KMS-11 (cell line): ENCODE measurements at regions not wholly inside any gene's neighbourhood (a gene's known extent, or its start where the extent isn't known, plus 50 kb on each side); places are given as distances from the start of the nearest gene placed in this dataset.

Source experiments
- H2AFZ ChIP-seq: fragments of 200-600 bp; sonication (generic); 2 replicates; pipeline ENCODE4 v1.6.1; 2016; ENCODE audit warnings: antibody characterized with exemption, mixed run types, low read depth
- H3K27ac ChIP-seq: fragments of 200-600 bp; sonication (generic); 2 replicates; pipeline ENCODE4 v1.6.1; 2016; ENCODE audit warnings: mild to moderate bottlenecking, mixed run types
- H3K27me3 ChIP-seq: fragments of 200-600 bp; sonication (generic); 2 replicates; pipeline ENCODE4 v1.6.1; 2017; ENCODE audit warnings: mild to moderate bottlenecking, low read depth, mixed run types, moderate library complexity; ENCODE audit not compliant: insufficient read depth
- H3K36me3 ChIP-seq: fragments of 200-600 bp; sonication (generic); 2 replicates; pipeline ENCODE4 v1.6.1; 2017; ENCODE audit warnings: mild to moderate bottlenecking, mixed run types; ENCODE audit not compliant: insufficient read depth
- H3K4me1 ChIP-seq: fragments of 200-600 bp; sonication (generic); 2 replicates; pipeline ENCODE4 v1.6.1; 2016; ENCODE audit warnings: mild to moderate bottlenecking, low read depth, mixed run types; ENCODE audit not compliant: poor library complexity, severe bottlenecking
- H3K4me2 ChIP-seq: fragments of 200-600 bp; sonication (generic); 2 replicates; pipeline ENCODE4 v1.7.0; 2016; ENCODE audit warnings: mild to moderate bottlenecking, mixed run types
- H3K4me3 ChIP-seq: fragments of 200-600 bp; sonication (generic); IDR thresholded peaks from 2 replicates; pipeline ENCODE4 v1.6.1; 2017; ENCODE audit warnings: low read depth, low read length, mixed read lengths; ENCODE audit not compliant: insufficient read depth
- H3K79me2 ChIP-seq: fragments of 200-600 bp; sonication (generic); 2 replicates; pipeline ENCODE4 v1.6.1; 2016; ENCODE audit warnings: low read depth, mixed run types; ENCODE audit not compliant: insufficient read depth
- H3K9ac ChIP-seq: fragments of 200-600 bp; sonication (generic); 2 replicates; pipeline ENCODE4 v1.6.1; 2016; ENCODE audit warnings: mild to moderate bottlenecking, mixed run types
- H4K20me1 ChIP-seq: fragments of 200-600 bp; sonication (generic); 2 replicates; pipeline ENCODE4 v1.6.1; 2016; ENCODE audit warnings: mild to moderate bottlenecking, mixed run types; ENCODE audit not compliant: insufficient read depth
- CTCF ChIP-seq: fragments of 200-600 bp; sonication (generic); conservative IDR thresholded peaks from 2 replicates; pipeline ENCODE4 v1.6.1; 2017; ENCODE audit warnings: low read depth, mild to moderate bottlenecking, antibody characterized with exemption, low read length, moderate library complexity, mixed read lengths

DNA sequence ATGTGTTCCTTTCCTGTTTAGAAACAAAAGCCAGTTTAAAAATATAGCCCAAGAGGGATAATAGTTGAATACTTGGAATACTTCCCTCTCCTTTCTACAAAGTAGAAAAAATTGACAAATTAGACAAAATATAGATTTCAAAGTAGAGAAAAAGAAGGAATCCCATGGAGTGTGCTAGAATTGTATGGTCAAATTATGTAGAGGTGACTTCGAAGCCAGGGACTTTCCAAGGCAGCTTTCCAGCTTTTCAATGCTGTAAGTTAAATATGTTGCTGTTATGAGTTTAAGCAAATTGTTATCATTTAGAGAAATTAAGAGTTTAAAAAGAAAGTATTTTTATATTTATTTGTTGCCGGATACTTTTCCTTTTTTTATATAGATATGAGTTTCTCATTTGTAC, 415.5 kb upstream of the OPRM1 start:
- no peaks in the 10 kb centered on the region for H3K79me2 ChIP-seq
- no peaks in the 10 kb centered on the region for H3K36me3 ChIP-seq

GRCh38 chr6:153621491-153621890, 417.5 kb upstream of the OPRM1 start:
- Histone ChIP-seq H2AFZ (no peak overlapping the region), H3K4me3 (no peak overlapping the region), H3K4me2 (no peak overlapping the region), H4K20me1 (no peaks in the 10 kb centered on the region), H3K27me3 (no peaks in the 10 kb centered on the region), H3K4me1 (no peaks in the 10 kb centered on the region), H3K36me3 (no peaks in the 10 kb centered on the region), H3K79me2 (no peaks in the 10 kb centered on the region), H3K27ac (no peak overlapping the region), H3K9ac (no peak overlapping the region)
- no peak for TF ChIP-seq CTCF

More for the DNA sequence above, 415.5 kb upstream of the OPRM1 start:
- no peak overlapping the region for H3K4me2 ChIP-seq
- TF ChIP-seq CTCF = no peak
- no peak overlapping the region for H3K9ac ChIP-seq
- no peak overlapping the region for H3K27ac ChIP-seq
- no peaks in the 10 kb centered on the region for H3K4me1 ChIP-seq
- no peaks in the 10 kb centered on the region for H3K27me3 ChIP-seq
- no peak overlapping the region for H3K4me3 ChIP-seq
- H4K20me1 ChIP-seq = no peaks in the 10 kb centered on the region
- no peak overlapping the region for H2AFZ ChIP-seq

- Histone ChIP-seq H3K27ac (no peak overlapping the region), H3K4me1 (no peaks in the 10 kb centered on the region)
- no peak for TF ChIP-seq CTCF
These were observed 418.0 kb upstream of the OPRM1 start for GRCh38 chr6:153621070-153621469.

GRCh38 chr6:153618371-153619322, 420.4 kb upstream of the OPRM1 start:
- H3K4me2 ChIP-seq = no peak overlapping the region
- H4K20me1 ChIP-seq = no peaks in the 10 kb centered on the region
- H2AFZ ChIP-seq = no peak overlapping the region
- no peak for TF ChIP-seq CTCF
- H3K9ac ChIP-seq = no peak overlapping the region
- H3K79me2 ChIP-seq = no peaks in the 10 kb centered on the region
- H3K27ac ChIP-seq = no peak overlapping the region
- no peaks in the 10 kb centered on the region for H3K36me3 ChIP-seq
- H3K4me3 ChIP-seq = no peak overlapping the region
- no peaks in the 10 kb centered on the region for H3K27me3 ChIP-seq
- no peaks in the 10 kb centered on the region for H3K4me1 ChIP-seq

More at GRCh38 chr6:153621070-153621469, 418.0 kb upstream of the OPRM1 start:
- Histone ChIP-seq H2AFZ (no peak overlapping the region), H3K79me2 (no peaks in the 10 kb centered on the region), H3K27me3 (no peaks in the 10 kb centered on the region), H3K4me3 (no peak overlapping the region), H3K4me2 (no peak overlapping the region), H4K20me1 (no peaks in the 10 kb centered on the region), H3K36me3 (no peaks in the 10 kb centered on the region), H3K9ac (no peak overlapping the region)
